ENCODE measurements at regions not wholly inside any gene's neighbourhood (a gene's known extent, or its start where the extent isn't known, plus 50 kb on each side); places are given as distances from the start of the nearest gene placed in this dataset.

DNA sequence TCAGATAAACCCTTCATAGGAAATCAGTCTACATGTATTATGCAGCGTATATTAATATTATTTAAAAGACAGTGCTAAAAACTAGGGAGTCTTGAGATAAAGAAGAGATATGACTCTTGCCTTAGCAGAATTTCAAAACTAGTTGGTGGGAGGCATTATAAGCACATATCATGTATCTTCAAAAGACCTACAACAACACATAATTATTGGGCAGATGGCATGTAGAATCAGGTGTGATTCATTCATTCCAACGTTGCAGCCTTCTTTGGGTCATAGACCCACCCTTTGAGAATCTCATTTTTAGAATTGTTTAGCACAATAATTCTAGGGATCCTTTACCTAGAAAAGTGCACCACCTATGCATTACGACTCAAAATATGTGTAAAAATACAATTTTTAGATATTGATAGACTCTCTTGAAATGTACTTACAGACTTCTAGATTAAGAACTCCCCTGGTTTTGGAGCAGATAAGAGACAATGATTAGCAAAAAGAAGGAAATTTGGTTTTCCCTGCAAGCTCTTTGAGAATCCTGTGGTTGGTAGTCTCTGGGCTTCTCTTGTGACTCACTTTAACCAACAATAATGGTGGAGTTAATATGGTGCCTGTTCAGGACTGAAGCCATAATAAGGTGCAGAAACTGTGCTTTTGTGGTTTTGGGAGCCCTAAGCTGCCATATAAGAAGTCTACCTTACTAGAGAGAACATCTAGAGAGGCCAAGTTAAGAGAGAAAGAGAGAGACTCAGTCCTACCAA lies 85.3 kb upstream of the RGS4 start:
- no peak for TF ChIP-seq CTCF (IDR thresholded peaks at IDR 0.05)
- ATAC-seq (no peak), DNase-seq (no peak)
- 83 to 88% (median 84%) methylated on average over 3 of the region's 3 CpGs for WGBS, 3 donors
- H3K27me3 ChIP-seq (ENCODE audit: insufficient read depth in 3 of 3, low read length in 2 of 3) = no peaks in the 10 kb centered on the region
- H3K4me3 ChIP-seq = no peak overlapping the region
- H3K9me3 ChIP-seq = no peaks in the 10 kb centered on the region
- H3K4me1 ChIP-seq = no peaks in the 10 kb centered on the region
- intact Hi-C loops (cut with DNase I) = no loop called here
- no peak overlapping the region for H3K27ac ChIP-seq
- no peaks in the 10 kb centered on the region for H3K36me3 ChIP-seq (ENCODE audit: insufficient read depth in 1 of 2, low read depth in 1 of 2)

- no peak for ATAC-seq
- H3K27ac ChIP-seq = no peak overlapping the region
- H3K4me3 ChIP-seq = no peak overlapping the region
- H3K9me3 ChIP-seq = no peaks in the 10 kb centered on the region
- DNase-seq = no peak
- H3K36me3 ChIP-seq (ENCODE audit: insufficient read depth in 1 of 2, low read depth in 1 of 2) = no peaks in the 10 kb centered on the region
- no peak for TF ChIP-seq CTCF (IDR thresholded peaks at IDR 0.05)
- H3K27me3 ChIP-seq (ENCODE audit: insufficient read depth in 3 of 3, low read length in 2 of 3) = no peaks in the 10 kb centered on the region
- no peaks in the 10 kb centered on the region for H3K4me1 ChIP-seq
- intact Hi-C loops (cut with DNase I) = no loop called here
These were observed 86.8 kb upstream of the RGS4 start for GRCh38 chr1:162982364-162982763.

- Histone ChIP-seq H3K27me3 (ENCODE audit: insufficient read depth in 3 of 3, low read length in 2 of 3) (no peaks in the 10 kb centered on the region), H3K36me3 (ENCODE audit: insufficient read depth in 1 of 2, low read depth in 1 of 2) (no peaks in the 10 kb centered on the region), H3K4me1 (no peaks in the 10 kb centered on the region), H3K9me3 (no peaks in the 10 kb centered on the region), H3K4me3 (no peak overlapping the region), H3K27ac (no peak overlapping the region)
- no peak for DNase-seq
- 69 to 74% (median 70%) methylated on average over 8 of the region's 8 CpGs for WGBS, 3 donors
- TF ChIP-seq CTCF (IDR thresholded peaks at IDR 0.05) = no peak
- ATAC-seq = no peak
- intact Hi-C loops (cut with DNase I) = no loop called here
These were observed 91.1 kb upstream of the RGS4 start for GRCh38 chr1:162977944-162978568.

DNA sequence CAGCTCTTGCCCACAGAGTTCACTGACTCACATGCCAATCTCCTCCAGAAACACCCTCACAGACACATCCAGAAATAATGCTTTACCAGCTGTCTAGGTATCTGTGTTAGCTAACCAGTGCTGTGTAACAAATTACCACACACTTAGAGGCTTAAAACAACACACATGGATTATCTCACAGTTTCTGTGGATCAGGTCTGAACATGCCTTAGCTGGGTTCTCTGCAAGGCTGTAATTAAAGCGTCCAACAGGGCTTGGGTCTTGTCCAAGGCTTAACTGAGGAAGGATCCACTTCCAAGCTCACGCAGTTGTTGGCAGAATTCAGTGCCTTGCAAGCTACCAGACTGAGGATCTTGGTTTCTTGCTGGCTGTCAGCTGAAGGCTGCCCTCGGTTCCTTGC lies 92.5 kb upstream of the RGS4 start:
- WGBS, 3 donors = 21 to 48% (median 35%) methylated on average over 3 of the region's 3 CpGs
- no peaks in the 10 kb centered on the region for H3K27me3 ChIP-seq (ENCODE audit: insufficient read depth in 3 of 3, low read length in 2 of 3)
- intact Hi-C loops (cut with DNase I) = no loop called here
- no peaks in the 10 kb centered on the region for H3K36me3 ChIP-seq (ENCODE audit: insufficient read depth in 1 of 2, low read depth in 1 of 2)
- no peak for TF ChIP-seq CTCF (IDR thresholded peaks at IDR 0.05)
- no peaks in the 10 kb centered on the region for H3K9me3 ChIP-seq
- peak in 1 of 4 donors; percentile 81 for ATAC-seq
- H3K4me3 ChIP-seq = no peak overlapping the region
- DNase-seq = no peak
- H3K27ac ChIP-seq = no peak overlapping the region
- H3K4me1 ChIP-seq = no peaks in the 10 kb centered on the region

Data from psoas muscle (tissue), 7 donors.